ENCODE measurements at regions not wholly inside any gene's neighbourhood (a gene's known extent, or its start where the extent isn't known, plus 50 kb on each side); places are given as distances from the start of the nearest gene placed in this dataset.
"Not testable (repeated sequence)": the region's sequence is repeated elsewhere in the genome, so short reads cannot be mapped to it uniquely, and the experiment has no call there.

GRCh38 chr2:12017499-12018157 is 271.2 kb downstream of the LPIN1 start:
- no peak overlapping the region for H3K27ac ChIP-seq (ENCODE audit: insufficient read depth, low read depth, low read length)
- BruUV-seq (replicated peaks): no TSS peak
- no peaks in the 10 kb centered on the region for H3K79me2 ChIP-seq (ENCODE audit: control insufficient read depth, insufficient read depth, low read length)
- DNase-seq (ENCODE audit: low read depth, low spot score) (no peak), FAIRE-seq (no peak)
- H3K36me3 ChIP-seq (ENCODE audit: control insufficient read depth in 2 of 2, extremely low read depth in 1 of 2, insufficient read depth in 2 of 2, low read length in 2 of 2): no peaks in the 10 kb centered on the region
- ChIA-PET POLR2A (no interaction called here), CTCF (no interaction called here)
- no peak overlapping the region for H3K9ac ChIP-seq (replicated peaks; ENCODE audit: extremely low read depth, insufficient read depth, low read length)
- no peak for TF ChIP-seq MYC (IDR thresholded peaks at IDR 0.05; ENCODE audit: low read depth, low read length)
- TF ChIP-seq MAX (IDR thresholded peaks at IDR 0.05; ENCODE audit: insufficient read depth, insufficient read length): no peak
- TF ChIP-seq CTCF (IDR thresholded peaks at IDR 0.05; ENCODE audit: extremely low read depth in 1 of 2, insufficient read depth in 1 of 2, low read depth in 1 of 2, low read length in 2 of 2): no peak
- no peak for TF ChIP-seq JUN (IDR thresholded peaks at IDR 0.05; ENCODE audit: borderline replicate concordance, insufficient read depth, insufficient read length, low read depth)
- no peak for TF ChIP-seq EZH2 (IDR thresholded peaks at IDR 0.05; ENCODE audit: borderline replicate concordance, low read depth, low read length, severe bottlenecking)
- no peak for TF ChIP-seq POLR2AphosphoS5 (IDR thresholded peaks at IDR 0.05; ENCODE audit: insufficient read depth, low read depth, low read length)
- TF ChIP-seq POLR2A (IDR thresholded peaks at IDR 0.05; ENCODE audit: low read depth, low read length): no peak
- TF ChIP-seq GATA2 (IDR thresholded peaks at IDR 0.05; ENCODE audit: insufficient read depth, insufficient read length, low read depth, low read length): no peak
- TF ChIP-seq FOS (IDR thresholded peaks at IDR 0.05; ENCODE audit: borderline replicate concordance, insufficient read depth, low read length): no peak
- no peak overlapping the region for H2AFZ ChIP-seq (ENCODE audit: low read depth, low read length)
- H3K4me1 ChIP-seq (ENCODE audit: control insufficient read depth, extremely low read depth, insufficient read depth, low read length): no peaks in the 10 kb centered on the region
- intact Hi-C loops (cut with micrococcal nuclease) (no loop called here), dilution Hi-C loops (cut with MboI; ENCODE audit: extremely low pct_ligation_motif_present, low sequenced_read_pairs) (no loop called here)
- H3K27me3 ChIP-seq (ENCODE audit: control insufficient read depth in 2 of 2, insufficient read depth in 2 of 2, low read length in 2 of 2): no peaks in the 10 kb centered on the region
- no peak overlapping the region for H3K4me2 ChIP-seq (ENCODE audit: insufficient read depth, low read length)
- no peaks in the 10 kb centered on the region for H3K9me1 ChIP-seq (replicated peaks; ENCODE audit: control insufficient read depth, extremely low read depth, insufficient read depth, low read length)
- H4K20me1 ChIP-seq (replicated peaks; ENCODE audit: control insufficient read depth, extremely low read depth, insufficient read depth, low read length): no peaks in the 10 kb centered on the region
- H3K4me3 ChIP-seq (replicated peaks in 1 of 3; ENCODE audit: insufficient read depth in 1 of 3, low read depth in 1 of 3, low read length in 3 of 3): no peak overlapping the region
- peaks cover 3% of the 10 kb centered on the region for H3K9me3 ChIP-seq (replicated peaks; ENCODE audit: control insufficient read depth, insufficient read depth, low read length)

- H4K20me1 ChIP-seq (replicated peaks; ENCODE audit: control insufficient read depth, extremely low read depth, insufficient read depth, low read length); H3K4me2 ChIP-seq (ENCODE audit: insufficient read depth, low read length); POLR2A ChIA-PET; H3K4me3 ChIP-seq (replicated peaks in 1 of 3; ENCODE audit: insufficient read depth in 1 of 3, low read depth in 1 of 3, low read length in 3 of 3); H2AFZ ChIP-seq (ENCODE audit: low read depth, low read length); CTCF ChIA-PET; H3K27ac ChIP-seq (ENCODE audit: insufficient read depth, low read depth, low read length); intact Hi-C loops (cut with micrococcal nuclease); H3K9me3 ChIP-seq (replicated peaks; ENCODE audit: control insufficient read depth, insufficient read depth, low read length); H3K79me2 ChIP-seq (ENCODE audit: control insufficient read depth, insufficient read depth, low read length); H3K4me1 ChIP-seq (ENCODE audit: control insufficient read depth, extremely low read depth, insufficient read depth, low read length); H3K9me1 ChIP-seq (replicated peaks; ENCODE audit: control insufficient read depth, extremely low read depth, insufficient read depth, low read length); FAIRE-seq; H3K9ac ChIP-seq (replicated peaks; ENCODE audit: extremely low read depth, insufficient read depth, low read length); H3K27me3 ChIP-seq (ENCODE audit: control insufficient read depth in 2 of 2, insufficient read depth in 2 of 2, low read length in 2 of 2); H3K36me3 ChIP-seq (ENCODE audit: control insufficient read depth in 2 of 2, extremely low read depth in 1 of 2, insufficient read depth in 2 of 2, low read length in 2 of 2); dilution Hi-C loops (cut with MboI; ENCODE audit: extremely low pct_ligation_motif_present, low sequenced_read_pairs); DNase-seq (ENCODE audit: low read depth, low spot score); BruUV-seq (replicated peaks): not testable (repeated sequence)
Measured at GRCh38 chr2:12018726-12019125, 272.3 kb downstream of the LPIN1 start.

All from endothelial cell of umbilical vein (primary cell).